ENCODE measurements at regions not wholly inside any gene's neighbourhood (a gene's known extent, or its start where the extent isn't known, plus 50 kb on each side); places are given as distances from the start of the nearest gene placed in this dataset.

DNA sequence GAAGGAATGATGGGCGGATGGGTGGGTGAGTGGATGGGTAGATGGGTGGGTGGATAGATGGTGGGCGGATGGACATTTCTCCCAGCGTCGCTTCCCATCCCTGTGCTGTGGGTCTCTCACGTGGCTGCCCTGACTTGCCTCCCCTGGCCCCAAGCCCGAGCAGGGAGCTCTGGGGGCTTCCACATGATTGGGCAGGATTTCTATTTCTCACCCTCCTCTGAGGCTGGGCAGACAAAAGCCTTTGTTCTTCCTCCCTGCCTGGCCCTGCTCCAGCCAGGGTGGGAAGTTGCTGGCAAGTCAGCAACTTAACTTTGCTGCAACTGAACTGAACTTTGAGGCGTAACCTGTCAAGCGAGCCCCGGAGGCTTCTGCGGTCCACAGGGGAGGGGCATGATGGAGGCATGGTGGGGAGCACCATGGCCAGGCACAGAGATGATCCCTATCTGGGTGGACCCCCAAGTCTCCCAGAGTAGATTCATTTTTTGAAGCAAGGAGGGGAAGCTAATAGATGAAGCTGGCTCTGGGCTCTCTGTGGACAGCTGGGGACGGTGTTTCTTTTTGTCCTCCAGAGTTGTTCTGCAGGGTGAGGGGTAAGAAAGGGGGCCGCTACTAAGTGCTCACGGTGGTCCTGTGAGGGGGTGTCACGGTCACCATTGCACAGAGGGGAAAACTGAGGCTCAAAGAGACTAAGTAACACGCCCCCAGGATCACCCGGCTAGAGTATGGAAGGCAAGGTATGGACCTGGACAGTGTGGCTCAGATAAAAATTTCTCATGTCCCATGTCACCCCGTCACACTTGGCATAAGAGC, 140.1 kb downstream of the CEBPB start:
- TF ChIP-seq POLR2AphosphoS5 (IDR thresholded peaks at IDR 0.05; ENCODE audit: low read depth, low read length) (no peak), POLR2A (IDR thresholded peaks at IDR 0.05; ENCODE audit: low read depth, low read length) (no peak), TAF1 (IDR thresholded peaks at IDR 0.05; ENCODE audit: borderline replicate concordance, low read depth, low read length) (no peak)

All from GM12892 (cell line).